AG04450 (cell line): ENCODE measurements at regions not wholly inside any gene's neighbourhood (a gene's known extent, or its start where the extent isn't known, plus 50 kb on each side); places are given as distances from the start of the nearest gene placed in this dataset.

Source experiments
- CTCF ChIA-PET: fragments of 300-600, 350-600 bp; formaldehyde crosslinking; extraction: SDS; loops from one replicate; lab custom pipeline; 2022; ENCODE audit warnings: antibody characterized with exemption, inconsistent platforms; lab: Charles Lee
- POLR2A ChIA-PET: fragments of 350-600 bp; formaldehyde crosslinking; extraction: SDS; loops from one replicate; lab custom pipeline; 2021; ENCODE audit warnings: antibody characterized with exemption, inconsistent platforms; lab: Yijun Ruan, JAX
- DNase-seq: peaks from one replicate; pipeline ENCODE4 v3.0.0-alpha.2; 2011; ENCODE audit warnings: low read depth, low spot score
- H3K27ac ChIP-seq: one replicate; pipeline ENCODE4 v1.5.1; 2012; ENCODE audit warnings: low read depth, low read length, control low read depth
- H3K27me3 ChIP-seq: one replicate; pipeline ENCODE4 v1.6.0; 2012; ENCODE audit warnings: low read length; ENCODE audit not compliant: control insufficient read depth, insufficient read depth
- H3K4me3 ChIP-seq: 2 replicates; pipeline ENCODE4 v1.5.1; 2011; ENCODE audit warnings: mild to moderate bottlenecking, low read depth, low read length, control low read depth
- H3K9me3 ChIP-seq: 2 replicates; pipeline ENCODE4 v1.5.1; 2012; ENCODE audit warnings: low read length; ENCODE audit not compliant: control insufficient read depth, insufficient read depth
- TF ChIP-seq, protein P1 (sequence below): IDR thresholded peaks from 2 replicates; pipeline ENCODE4 v1.5.1; 2011; ENCODE audit warnings: low read depth, low read length, control low read depth, inconsistent platforms

DNA sequence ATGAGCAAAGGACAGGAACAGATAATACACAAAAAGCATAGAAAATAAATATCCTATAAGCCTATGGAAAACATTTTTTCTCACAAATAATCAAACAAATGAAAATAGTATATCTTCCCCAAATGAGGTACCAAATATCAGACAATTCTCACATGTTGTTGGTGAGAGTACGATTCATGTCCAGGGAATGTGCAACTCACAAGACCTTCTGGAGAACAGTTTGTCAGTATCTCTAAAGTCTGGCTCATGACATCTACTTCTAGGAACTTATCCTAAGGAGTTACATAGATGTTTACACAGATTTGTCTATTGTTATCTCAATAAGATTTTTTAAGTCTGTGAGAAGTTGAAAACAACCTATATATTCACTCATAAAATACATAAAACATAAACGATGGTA is 80.3 kb upstream of the ARHGEF7 start:
- POLR2A ChIA-PET, result no interaction called here
- TF ChIP-seq, protein P1, sequence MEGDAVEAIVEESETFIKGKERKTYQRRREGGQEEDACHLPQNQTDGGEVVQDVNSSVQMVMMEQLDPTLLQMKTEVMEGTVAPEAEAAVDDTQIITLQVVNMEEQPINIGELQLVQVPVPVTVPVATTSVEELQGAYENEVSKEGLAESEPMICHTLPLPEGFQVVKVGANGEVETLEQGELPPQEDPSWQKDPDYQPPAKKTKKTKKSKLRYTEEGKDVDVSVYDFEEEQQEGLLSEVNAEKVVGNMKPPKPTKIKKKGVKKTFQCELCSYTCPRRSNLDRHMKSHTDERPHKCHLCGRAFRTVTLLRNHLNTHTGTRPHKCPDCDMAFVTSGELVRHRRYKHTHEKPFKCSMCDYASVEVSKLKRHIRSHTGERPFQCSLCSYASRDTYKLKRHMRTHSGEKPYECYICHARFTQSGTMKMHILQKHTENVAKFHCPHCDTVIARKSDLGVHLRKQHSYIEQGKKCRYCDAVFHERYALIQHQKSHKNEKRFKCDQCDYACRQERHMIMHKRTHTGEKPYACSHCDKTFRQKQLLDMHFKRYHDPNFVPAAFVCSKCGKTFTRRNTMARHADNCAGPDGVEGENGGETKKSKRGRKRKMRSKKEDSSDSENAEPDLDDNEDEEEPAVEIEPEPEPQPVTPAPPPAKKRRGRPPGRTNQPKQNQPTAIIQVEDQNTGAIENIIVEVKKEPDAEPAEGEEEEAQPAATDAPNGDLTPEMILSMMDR, result no peak
- Histone ChIP-seq H3K27me3 (peaks cover 13% of the 10 kb centered on the region), H3K27ac (no peak overlapping the region), H3K4me3 (no peak overlapping the region), H3K9me3 (peaks cover 5% of the 10 kb centered on the region; the same call in 1 of the 2 replicates)
- peak; percentile 23 for DNase-seq
- CTCF ChIA-PET, result no interaction called here

DNA sequence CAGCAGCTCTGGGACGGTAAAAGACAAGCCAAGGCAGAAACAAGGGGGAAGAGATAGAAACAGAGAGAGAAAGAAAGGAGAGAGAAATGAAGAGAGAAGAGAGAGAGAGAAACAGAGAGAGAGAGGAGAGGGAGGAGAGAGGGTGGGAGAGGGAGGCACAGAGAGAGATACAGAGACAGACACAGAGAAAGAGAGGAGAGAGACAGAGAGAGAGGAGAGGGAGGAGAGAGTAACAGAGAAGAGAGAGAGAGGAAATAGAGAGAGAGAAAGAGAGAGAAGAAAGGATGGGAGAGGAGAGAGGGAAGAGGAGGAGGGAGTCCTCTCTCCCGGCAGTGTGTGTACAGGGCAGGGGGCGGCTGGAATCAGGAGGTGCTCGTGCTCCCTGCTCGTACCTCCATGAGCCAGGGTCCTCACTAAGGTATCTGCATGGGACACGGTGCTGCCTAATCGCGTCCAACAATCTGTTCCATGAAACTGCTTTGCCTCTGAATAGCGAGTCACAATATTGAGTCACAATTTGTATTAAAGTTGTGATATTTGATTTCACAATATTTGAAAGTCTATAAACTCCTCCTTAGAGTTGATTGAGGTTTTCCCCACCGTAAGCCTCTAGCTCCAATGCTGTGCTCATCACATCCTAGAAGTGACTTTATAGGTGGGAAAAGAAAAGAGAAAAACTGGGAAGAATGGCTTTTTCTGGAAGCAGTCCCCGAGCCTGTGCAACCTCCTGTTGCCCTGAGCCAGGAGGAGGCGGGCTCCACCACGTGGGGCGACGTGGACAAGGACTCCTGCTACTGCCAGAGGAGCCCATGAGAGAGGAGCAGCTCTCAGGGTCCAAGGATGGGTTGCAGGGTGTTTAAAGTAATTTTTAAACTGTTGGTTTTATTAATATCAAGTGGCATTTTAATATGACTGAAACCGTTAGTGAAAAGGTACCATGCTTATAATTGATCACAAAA is 81.7 kb upstream of the ARHGEF7 start:
- peaks cover 5% of the 10 kb centered on the region for H3K27me3 ChIP-seq
- TF ChIP-seq, protein P1, result no peak
- no peak overlapping the region for H3K27ac ChIP-seq
- ChIA-PET CTCF (interaction anchor here (1.2 kb wide), 1 partner anchor 118 kb away, joined by 4 read pairs; no protein-coding TSS in a partner anchor), POLR2A (no interaction called here)
- DNase-seq, result no peak
- H3K4me3 ChIP-seq, result no peak overlapping the region
- H3K9me3 ChIP-seq, result peaks cover 12% of the 10 kb centered on the region; the same call in 1 of the 2 replicates

- TF ChIP-seq, protein P1, result no peak
- Histone ChIP-seq H3K9me3 (peaks cover 12% of the 10 kb centered on the region; the same call in 1 of the 2 replicates), H3K27ac (peak overlapping the region; percentile 21), H3K4me3 (no peak overlapping the region), H3K27me3 (peaks cover under 1% of the 10 kb centered on the region)
- DNase-seq, result no peak
- CTCF ChIA-PET, result no interaction called here
- POLR2A ChIA-PET, result no interaction called here
Observed at GRCh38 chr13:111031531-111031961, 83.6 kb upstream of the ARHGEF7 start.

- no peak for DNase-seq
- Histone ChIP-seq H3K27me3 (no peaks in the 10 kb centered on the region), H3K4me3 (no peak overlapping the region), H3K9me3 (peaks cover 12% of the 10 kb centered on the region; the same call in 1 of the 2 replicates), H3K27ac (no peak overlapping the region)
- TF ChIP-seq, protein P1, result no peak
- CTCF ChIA-PET, result no interaction called here
- POLR2A ChIA-PET, result no interaction called here
Observed at GRCh38 chr13:111029957-111030609, 85.0 kb upstream of the ARHGEF7 start.
